NCI-H1048 (cell line): ENCODE measurements at regions not wholly inside any gene's neighbourhood (a gene's known extent, or its start where the extent isn't known, plus 50 kb on each side); places are given as distances from the start of the nearest gene placed in this dataset.

Source experiments
- DNase-seq: peaks from one replicate; lab custom pipeline; 2025; lab: John Stamatoyannopoulos, UW

DNA sequence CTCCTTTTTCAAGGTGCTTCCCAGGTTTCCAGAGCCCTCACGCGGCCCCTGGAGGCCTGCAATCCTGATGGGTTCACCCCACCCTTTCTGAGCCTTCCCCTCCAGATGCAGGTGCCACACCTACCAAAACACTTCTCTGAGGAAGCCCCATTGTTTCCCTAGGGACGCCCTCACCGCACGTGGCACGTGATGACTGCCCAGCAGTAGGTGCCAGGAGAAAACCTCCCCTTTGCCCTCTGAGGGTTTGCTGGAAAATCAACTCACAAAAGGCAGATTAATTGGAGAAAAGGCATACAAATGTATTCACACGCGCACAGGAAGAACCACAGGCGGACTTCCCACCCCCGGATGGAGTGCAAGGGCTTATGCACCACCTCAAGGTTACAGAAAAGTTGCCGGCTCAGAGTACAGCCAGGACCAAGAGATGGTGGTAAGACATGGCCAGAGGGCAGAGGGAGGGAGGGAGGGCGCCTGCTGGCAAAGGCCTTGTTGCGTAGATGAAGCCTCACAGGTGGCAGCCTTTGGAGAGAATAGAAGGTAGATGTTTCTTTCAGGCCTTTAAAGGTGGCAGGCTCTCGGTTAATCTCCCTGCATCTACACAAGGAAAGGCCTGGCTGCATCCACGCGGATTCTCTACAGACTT lies 269.4 kb upstream of the RAB6C start:
- no peak for DNase-seq

GRCh38 chr2:129710670-129711495 lies 268.6 kb upstream of the RAB6C start:
- no peak for DNase-seq

DNA sequence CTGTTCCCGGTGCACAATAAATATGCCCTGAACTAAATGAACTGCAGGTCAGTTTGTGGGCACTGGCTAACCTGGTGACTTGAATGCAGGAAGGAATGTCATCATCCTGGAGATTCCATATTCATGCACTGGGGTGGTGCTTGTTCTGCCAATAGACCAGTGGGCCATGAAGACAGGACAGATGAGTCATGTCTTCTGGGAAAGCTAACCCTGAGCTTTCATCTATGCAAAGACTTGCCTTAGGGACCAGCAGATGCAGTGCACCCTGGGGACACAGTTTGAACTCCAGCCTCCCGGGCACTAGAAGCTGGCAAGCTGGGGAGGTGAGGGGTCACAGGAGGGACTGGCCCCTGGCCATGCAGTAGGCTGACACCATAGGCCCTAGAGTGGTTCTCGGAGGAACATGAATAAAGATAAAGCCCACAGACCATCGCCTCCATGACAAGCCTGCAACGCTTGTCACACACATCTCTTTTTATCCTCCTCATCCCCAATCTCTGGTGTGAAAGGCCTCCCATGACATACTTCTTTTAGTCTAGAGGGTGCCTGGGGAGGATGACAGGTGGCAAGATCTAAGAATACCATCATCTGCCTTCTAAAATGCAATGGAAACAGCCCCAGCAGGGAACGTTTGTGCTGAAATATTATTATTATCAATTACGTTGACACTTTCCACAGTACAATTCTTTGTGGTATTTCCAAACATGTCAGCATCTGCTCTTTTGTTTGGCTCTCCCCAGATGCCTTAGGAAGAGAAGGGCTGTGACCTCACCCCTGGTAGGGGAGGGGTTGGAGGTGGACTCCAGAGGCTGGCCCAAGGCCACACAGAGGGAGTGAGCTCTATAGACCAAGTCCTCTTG lies 267.4 kb upstream of the RAB6C start:
- no peak for DNase-seq

- DNase-seq, result no peak
Measured at GRCh38 chr2:129712676-129712985, 266.8 kb upstream of the RAB6C start.

GRCh38 chr2:129713337-129713736 lies 266.1 kb upstream of the RAB6C start:
- DNase-seq, result no peak

- no peak for DNase-seq
Measured at GRCh38 chr2:129716781-129717559, 262.5 kb upstream of the RAB6C start.

- DNase-seq, result no peak
Measured at GRCh38 chr2:129717560-129718130, 261.8 kb upstream of the RAB6C start.

DNA sequence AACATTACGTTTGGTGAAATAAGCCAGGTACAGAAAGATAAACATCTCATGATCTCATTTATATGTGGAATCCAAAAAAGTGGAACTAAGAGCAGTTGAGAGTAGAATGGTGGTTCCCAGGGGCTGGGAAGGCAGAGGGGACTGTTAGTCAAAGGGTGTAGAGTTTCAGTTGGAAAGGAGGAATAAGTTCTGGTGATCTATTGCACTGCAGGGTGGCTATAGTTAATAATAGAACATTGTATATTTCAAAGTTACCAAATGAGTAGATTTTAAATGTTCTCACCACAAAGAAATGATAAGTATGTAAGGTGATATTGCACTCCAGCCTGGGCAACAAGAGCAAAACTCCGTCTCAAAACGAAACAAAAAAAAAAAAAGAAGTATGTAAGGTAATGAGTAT lies 260.1 kb upstream of the RAB6C start:
- no peak for DNase-seq

DNA sequence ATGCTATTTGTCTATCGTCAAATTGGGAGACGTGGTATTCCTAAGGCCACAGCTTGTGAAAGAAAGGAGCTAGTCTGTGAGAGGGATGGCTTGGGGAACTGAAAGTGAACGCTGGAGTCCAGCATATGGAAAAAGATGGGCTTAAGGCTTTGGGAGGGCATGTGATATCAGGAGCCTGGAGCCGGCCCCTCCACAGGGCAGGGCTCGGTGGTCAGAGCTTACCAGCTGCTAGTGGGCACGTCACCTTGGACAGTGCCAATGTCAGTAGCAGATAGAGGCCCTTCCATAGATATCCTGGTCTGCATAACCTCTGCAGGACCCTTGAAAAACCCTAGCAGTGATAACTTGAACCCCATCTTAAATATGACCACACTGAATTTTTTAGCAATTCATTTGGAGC lies 259.1 kb upstream of the RAB6C start:
- DNase-seq, result no peak

- DNase-seq, result no peak
Measured at GRCh38 chr2:129720761-129721160, 258.7 kb upstream of the RAB6C start.

- DNase-seq, result no peak
Measured at GRCh38 chr2:129721236-129721635, 258.2 kb upstream of the RAB6C start.

DNA sequence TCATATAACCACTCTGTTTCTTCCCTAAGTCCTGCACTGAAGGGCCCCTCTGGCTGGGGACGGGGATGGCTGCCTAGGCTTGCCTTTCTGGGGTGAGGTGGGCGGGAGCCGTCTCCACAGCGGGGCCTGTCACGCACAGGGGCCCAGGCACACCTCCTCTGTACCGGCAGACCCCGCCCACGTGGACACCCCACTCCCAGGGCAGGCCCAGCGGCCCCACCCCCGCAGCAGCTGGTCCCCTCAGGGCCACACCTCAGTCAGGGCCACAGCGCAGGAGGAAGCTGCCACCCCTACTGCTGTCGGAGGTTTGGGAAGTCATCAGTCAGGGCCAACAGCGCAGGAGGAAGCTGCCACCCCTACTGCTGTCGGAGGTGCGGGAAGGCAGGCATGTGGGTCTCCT lies 257.6 kb upstream of the RAB6C start:
- DNase-seq, result no peak

- no peak for DNase-seq
Measured at GRCh38 chr2:129722306-129723019, 257.0 kb upstream of the RAB6C start.

DNA sequence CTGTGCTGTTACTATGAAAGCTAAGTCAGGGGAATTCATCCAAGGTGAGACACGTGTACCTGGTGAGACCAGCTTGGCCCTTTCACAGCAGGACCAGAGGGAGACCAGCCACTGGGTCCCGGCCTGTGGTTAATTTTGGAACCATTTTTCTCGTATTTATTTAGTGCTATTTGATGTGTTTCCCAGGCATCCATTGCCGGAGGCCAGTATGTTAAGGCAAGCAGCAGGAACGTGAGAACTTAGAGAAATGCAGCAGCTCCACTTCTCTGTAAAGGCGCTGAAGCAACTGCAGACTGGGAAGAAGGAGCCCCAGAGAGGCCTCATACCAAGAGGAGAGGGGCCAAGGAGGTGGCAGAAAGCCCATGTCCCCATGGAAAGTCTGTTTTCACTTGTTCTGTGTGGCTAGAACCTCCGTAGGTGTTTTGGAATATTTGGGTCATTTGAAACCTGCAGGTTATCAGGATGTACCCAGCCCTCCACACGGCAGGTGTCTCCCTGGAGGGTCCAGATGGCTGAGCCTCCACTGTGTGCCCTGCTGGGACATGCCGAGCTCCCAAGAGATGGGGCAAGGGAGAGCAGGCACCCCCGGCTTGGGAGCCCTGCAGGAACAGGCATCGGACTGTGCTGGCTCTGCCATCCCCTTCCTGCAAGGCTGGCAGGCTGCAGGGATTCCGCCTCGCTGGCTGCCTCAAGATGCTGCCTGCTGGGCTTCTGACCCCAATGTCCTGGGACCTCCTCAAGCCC lies 256.0 kb upstream of the RAB6C start:
- no peak for DNase-seq

GRCh38 chr2:129724021-129724757 lies 255.3 kb upstream of the RAB6C start:
- no peak for DNase-seq

DNA sequence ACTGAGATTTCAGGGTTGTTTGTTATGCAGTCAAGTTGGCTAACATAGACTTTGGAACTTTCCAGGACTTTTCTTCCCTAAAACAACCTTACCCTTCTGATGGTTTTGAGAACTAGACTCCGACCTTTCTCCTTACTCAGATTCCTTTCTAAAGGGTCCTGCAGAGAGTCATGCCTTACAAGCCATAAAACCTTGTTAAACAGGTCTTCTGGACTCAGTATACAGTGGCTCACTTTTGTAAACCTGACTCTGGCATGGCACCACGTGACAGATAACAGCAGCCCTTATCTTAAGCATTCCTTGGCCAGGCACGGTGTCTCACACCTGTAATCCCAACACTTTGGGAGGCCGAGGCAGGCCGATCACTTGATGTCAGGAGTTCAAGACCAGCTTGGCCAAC lies 253.2 kb upstream of the RAB6C start:
- DNase-seq, result no peak

- no peak for DNase-seq
Measured at GRCh38 chr2:129727286-129727685, 252.2 kb upstream of the RAB6C start.

DNA sequence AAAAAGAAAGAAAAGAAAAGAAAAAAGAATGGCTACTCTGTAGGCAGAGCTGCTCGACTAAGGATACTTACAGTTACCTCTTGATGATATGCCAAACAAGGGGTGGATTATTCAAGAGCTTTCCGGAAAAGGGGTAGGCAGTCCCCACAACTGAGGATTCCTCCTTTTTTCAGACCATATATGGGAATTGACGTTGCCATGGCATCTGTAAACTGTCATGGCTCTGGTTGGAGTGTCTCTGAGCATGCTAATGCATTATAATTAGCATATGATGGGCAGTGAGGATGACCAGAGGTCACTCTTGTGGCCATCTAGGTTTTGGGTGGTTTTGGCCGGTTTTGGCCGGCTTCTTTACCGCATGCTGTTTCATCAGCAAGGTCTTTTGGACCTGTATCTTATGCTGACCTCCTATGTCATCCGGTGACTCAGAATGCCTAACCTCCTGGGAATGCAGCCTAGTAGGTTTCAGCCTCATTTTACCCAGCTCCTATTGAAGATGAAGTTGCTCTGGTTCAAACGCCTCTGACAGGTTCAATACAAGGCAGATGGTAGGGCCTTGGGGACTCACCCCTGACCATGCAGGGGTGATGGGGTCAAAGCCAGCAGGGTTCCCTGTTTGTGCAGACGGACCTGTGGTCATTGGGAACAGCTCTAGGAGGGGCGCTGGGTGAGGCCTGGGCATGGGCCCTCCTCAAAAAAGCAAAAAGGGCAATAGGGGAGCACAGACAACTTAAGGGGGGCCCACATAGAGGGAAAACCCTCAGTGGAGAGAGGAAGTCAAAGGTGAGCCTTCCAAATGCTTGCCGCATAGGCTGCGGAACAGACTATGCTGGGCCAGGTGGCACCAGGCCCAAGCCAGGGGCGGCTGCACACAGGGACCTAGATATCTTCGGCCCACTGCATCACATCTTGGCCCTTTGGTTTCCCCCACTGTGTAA lies 251.2 kb upstream of the RAB6C start:
- no peak for DNase-seq

- DNase-seq, result no peak
Measured at GRCh38 chr2:129729011-129729410, 250.5 kb upstream of the RAB6C start.
